Osteoblast (primary cell): ENCODE measurements at regions not wholly inside any gene's neighbourhood (a gene's known extent, or its start where the extent isn't known, plus 50 kb on each side); places are given as distances from the start of the nearest gene placed in this dataset.

ENCODE experiments used
- DNase-seq: peaks from one replicate; pipeline ENCODE4 v3.0.0; 2011; ENCODE audit warnings: low spot score, mixed read lengths; ENCODE audit not compliant: insufficient read length; ENCODE audit errors: missing footprints
- H2AFZ ChIP-seq: 2 replicates; pipeline ENCODE4 v1.6.0; 2011; ENCODE audit warnings: mild to moderate bottlenecking, low read length
- H3K27ac ChIP-seq: 2 replicates; pipeline ENCODE4 v1.5.1; 2011; ENCODE audit warnings: mild to moderate bottlenecking, low read depth, low read length, moderate library complexity
- H3K27me3 ChIP-seq: 2 replicates; pipeline ENCODE4 v1.6.0; 2012; ENCODE audit warnings: mild to moderate bottlenecking, control low read depth, inconsistent platforms, low read length, moderate library complexity; ENCODE audit not compliant: insufficient read depth
- H3K36me3 ChIP-seq: 2 replicates; pipeline ENCODE4 v1.5.1; 2011; ENCODE audit warnings: mild to moderate bottlenecking, low read length, control low read depth, moderate library complexity; ENCODE audit not compliant: insufficient read depth
- H3K4me1 ChIP-seq: 2 replicates; pipeline ENCODE4 v1.5.1; 2011; ENCODE audit warnings: mild to moderate bottlenecking, low read length, control low read depth, moderate library complexity; ENCODE audit not compliant: insufficient read depth
- H3K4me2 ChIP-seq: 2 replicates; pipeline ENCODE4 v1.6.0; 2011; ENCODE audit warnings: mild to moderate bottlenecking, low read length; ENCODE audit not compliant: insufficient read depth
- H3K4me3 ChIP-seq: fragments of 200-600 bp; sonication (generic); 3 replicates; pipeline ENCODE4 v1.5.1; 2012; ENCODE audit warnings: mild to moderate bottlenecking, low read length, inconsistent platforms; ENCODE audit not compliant: insufficient read depth
- H3K79me2 ChIP-seq: 2 replicates; pipeline ENCODE4 v1.6.0; 2012; ENCODE audit warnings: mild to moderate bottlenecking, low read length, control low read depth, inconsistent platforms; ENCODE audit not compliant: insufficient read depth
- H3K9me3 ChIP-seq: 2 replicates; pipeline ENCODE4 v1.5.1; 2011; ENCODE audit warnings: low read depth, low read length, control low read depth
- H4K20me1 ChIP-seq: 2 replicates; pipeline ENCODE4 v1.6.0; 2012; ENCODE audit warnings: mild to moderate bottlenecking, low read length, control low read depth; ENCODE audit not compliant: insufficient read depth
- TF ChIP-seq, protein P1 (sequence below): IDR thresholded peaks from 2 replicates; pipeline ENCODE4 v1.5.1; 2011; ENCODE audit warnings: mild to moderate bottlenecking, low read depth, low read length, moderate library complexity; ENCODE audit errors: extremely low read depth

DNA sequence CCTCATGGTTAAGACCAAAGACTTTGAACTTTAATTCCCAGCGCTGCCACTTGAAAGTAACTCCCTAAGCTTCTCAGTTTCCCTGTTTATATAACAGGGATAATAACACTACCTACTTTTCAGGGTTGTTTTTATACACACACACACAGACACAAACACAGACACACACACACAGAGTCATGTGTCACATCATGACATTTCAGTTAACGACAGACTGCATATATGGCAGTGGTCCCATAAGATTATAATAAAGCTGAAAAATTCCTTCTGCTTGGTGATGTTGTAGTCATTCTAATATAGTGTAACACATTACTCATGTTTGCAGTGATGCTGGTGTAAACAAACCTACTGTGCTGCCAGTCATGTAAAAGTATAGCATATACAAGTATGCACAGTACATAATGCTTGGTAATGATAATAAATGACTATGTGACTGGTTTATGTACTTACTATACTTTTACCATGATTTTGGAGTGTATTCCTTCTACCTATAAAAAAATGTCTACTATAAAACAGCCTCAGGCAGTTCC, 89.2 kb upstream of the ITGA4 start:
- H3K4me2 ChIP-seq: no peak overlapping the region
- no peak overlapping the region for H2AFZ ChIP-seq
- H3K27ac ChIP-seq: no peak overlapping the region
- no peaks in the 10 kb centered on the region for H3K79me2 ChIP-seq
- TF ChIP-seq, protein P1, sequence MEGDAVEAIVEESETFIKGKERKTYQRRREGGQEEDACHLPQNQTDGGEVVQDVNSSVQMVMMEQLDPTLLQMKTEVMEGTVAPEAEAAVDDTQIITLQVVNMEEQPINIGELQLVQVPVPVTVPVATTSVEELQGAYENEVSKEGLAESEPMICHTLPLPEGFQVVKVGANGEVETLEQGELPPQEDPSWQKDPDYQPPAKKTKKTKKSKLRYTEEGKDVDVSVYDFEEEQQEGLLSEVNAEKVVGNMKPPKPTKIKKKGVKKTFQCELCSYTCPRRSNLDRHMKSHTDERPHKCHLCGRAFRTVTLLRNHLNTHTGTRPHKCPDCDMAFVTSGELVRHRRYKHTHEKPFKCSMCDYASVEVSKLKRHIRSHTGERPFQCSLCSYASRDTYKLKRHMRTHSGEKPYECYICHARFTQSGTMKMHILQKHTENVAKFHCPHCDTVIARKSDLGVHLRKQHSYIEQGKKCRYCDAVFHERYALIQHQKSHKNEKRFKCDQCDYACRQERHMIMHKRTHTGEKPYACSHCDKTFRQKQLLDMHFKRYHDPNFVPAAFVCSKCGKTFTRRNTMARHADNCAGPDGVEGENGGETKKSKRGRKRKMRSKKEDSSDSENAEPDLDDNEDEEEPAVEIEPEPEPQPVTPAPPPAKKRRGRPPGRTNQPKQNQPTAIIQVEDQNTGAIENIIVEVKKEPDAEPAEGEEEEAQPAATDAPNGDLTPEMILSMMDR: no peak
- no peaks in the 10 kb centered on the region for H4K20me1 ChIP-seq
- DNase-seq: no peak
- H3K4me3 ChIP-seq: no peak overlapping the region
- H3K9me3 ChIP-seq: no peaks in the 10 kb centered on the region
- no peaks in the 10 kb centered on the region for H3K36me3 ChIP-seq
- H3K4me1 ChIP-seq: peaks cover 12% of the 10 kb centered on the region
- no peaks in the 10 kb centered on the region for H3K27me3 ChIP-seq

DNA sequence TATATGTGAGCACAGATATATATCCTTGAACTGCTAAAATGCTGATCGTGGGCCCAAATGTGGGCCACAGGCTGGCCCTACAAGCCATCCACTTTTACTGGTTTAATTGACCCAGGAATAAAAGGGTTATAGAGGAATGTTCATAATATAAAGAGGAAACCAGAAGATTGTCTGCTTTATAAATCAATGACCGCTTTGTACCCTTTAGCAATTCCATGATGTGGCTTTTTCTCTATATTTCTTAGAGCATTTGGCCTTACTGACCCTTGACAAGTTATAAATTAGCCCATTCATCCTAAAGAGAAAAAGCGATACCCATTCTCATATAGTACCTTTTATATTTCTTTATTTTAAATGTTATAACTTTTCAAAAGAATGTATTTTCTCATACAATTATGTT, 87.1 kb upstream of the ITGA4 start:
- Histone ChIP-seq H3K9me3 (no peaks in the 10 kb centered on the region), H3K4me1 (peaks cover 12% of the 10 kb centered on the region), H3K4me2 (no peak overlapping the region), H3K79me2 (no peaks in the 10 kb centered on the region), H3K4me3 (no peak overlapping the region), H3K27ac (no peak overlapping the region), H3K36me3 (no peaks in the 10 kb centered on the region), H2AFZ (no peak overlapping the region), H4K20me1 (no peaks in the 10 kb centered on the region), H3K27me3 (no peaks in the 10 kb centered on the region)
- DNase-seq: no peak
- TF ChIP-seq, protein P1: no peak

DNA sequence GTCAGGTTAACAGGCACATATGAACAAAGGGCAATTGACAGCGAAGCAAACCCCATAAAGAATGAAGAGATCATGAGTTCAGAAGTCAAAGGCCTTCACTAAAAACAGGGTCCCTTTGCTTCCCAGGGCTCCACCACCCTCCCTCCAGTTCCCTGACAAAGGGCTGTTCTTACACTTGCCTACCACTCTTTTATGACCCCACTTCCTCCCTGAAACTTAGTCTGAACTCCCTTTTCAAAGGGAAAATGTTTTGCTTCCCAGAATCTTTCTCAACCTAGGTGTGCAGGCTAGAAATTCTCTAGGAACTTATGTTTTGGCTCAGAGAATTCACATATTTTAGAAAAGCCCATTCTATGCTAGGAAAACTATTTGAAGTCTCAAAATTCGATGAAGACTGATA, 86.0 kb upstream of the ITGA4 start:
- H3K79me2 ChIP-seq: no peaks in the 10 kb centered on the region
- H3K4me1 ChIP-seq: peaks cover 12% of the 10 kb centered on the region
- no peak for DNase-seq
- H4K20me1 ChIP-seq: no peaks in the 10 kb centered on the region
- TF ChIP-seq, protein P1: no peak
- no peaks in the 10 kb centered on the region for H3K9me3 ChIP-seq
- H3K27ac ChIP-seq: no peak overlapping the region
- no peak overlapping the region for H3K4me3 ChIP-seq
- no peaks in the 10 kb centered on the region for H3K27me3 ChIP-seq
- H3K36me3 ChIP-seq: no peaks in the 10 kb centered on the region
- H2AFZ ChIP-seq: no peak overlapping the region
- no peak overlapping the region for H3K4me2 ChIP-seq

DNA sequence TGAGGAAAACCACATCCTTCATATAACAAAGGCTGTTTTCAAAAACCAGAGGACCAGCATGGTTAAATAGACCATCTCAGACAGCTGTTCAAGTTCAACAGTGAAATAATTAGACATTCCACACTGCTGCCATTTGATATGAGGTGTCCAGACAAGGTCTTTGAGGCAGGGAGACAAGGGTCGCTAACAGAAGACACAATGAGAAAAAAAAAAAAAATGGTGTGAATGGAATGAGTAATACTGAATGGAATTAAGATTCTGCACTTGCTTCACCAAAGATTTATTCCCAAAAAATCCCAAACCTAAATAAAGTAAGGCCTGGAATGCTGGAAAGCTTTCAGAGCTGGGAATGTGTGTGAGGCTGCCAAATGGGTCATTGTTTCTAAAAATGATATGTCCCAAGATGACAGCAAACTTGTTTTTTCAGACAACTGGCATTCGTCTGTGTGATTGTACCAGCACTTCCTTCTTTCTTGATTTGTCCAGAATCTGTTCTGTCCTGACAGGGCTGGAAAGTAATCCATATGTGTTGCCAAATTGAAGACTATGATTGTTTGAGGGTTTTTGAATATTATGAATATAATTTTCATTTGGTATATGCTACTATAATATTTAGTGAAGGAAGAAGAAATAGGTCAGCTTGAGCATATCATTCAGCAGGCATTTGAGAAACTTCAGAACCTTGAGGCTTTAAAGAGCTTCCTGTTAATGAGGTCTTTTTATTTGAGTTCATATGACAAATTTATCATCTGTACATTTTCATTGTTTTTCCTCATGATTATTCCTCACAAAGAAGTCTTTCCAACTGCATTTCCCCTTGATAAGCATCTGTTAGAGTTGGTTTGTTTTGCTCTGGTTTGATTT, 85.2 kb upstream of the ITGA4 start:
- Histone ChIP-seq H3K79me2 (no peaks in the 10 kb centered on the region), H3K4me2 (peak overlapping the region; percentile 10), H2AFZ (no peak overlapping the region), H4K20me1 (no peaks in the 10 kb centered on the region), H3K9me3 (no peaks in the 10 kb centered on the region), H3K36me3 (no peaks in the 10 kb centered on the region), H3K27ac (no peak overlapping the region), H3K4me3 (no peak overlapping the region), H3K4me1 (peaks cover 12% of the 10 kb centered on the region), H3K27me3 (no peaks in the 10 kb centered on the region)
- TF ChIP-seq, protein P1: no peak
- peak; percentile 75 for DNase-seq
